ENCODE measurements at regions not wholly inside any gene's neighbourhood (a gene's known extent, or its start where the extent isn't known, plus 50 kb on each side); places are given as distances from the start of the nearest gene placed in this dataset.

GRCh38 chr2:41716497-41716896 is 331.3 kb upstream of the PKDCC start:
- TF ChIP-seq CTCF (IDR thresholded peaks at IDR 0.05) (no peak), POLR2A (IDR thresholded peaks at IDR 0.05) (no peak)

Measured in uterus (tissue), 2 donors.